H9 (cell line): ENCODE measurements at regions not wholly inside any gene's neighbourhood (a gene's known extent, or its start where the extent isn't known, plus 50 kb on each side); places are given as distances from the start of the nearest gene placed in this dataset.

Source experiments
- DNase-seq: peaks from one replicate; pipeline ENCODE4 v3.0.0-alpha.2; 2017
- H2AFZ ChIP-seq: one replicate; pipeline ENCODE4 v1.6.1; 2013; ENCODE audit warnings: mild to moderate bottlenecking, low read length, control low read depth, moderate library complexity
- H2AK5ac ChIP-seq: 2 replicates; pipeline ENCODE4 v1.6.1; 2013; ENCODE audit warnings: low read length, control low read depth, mixed read lengths; ENCODE audit not compliant: insufficient read length
- H2BK120ac ChIP-seq: one replicate; pipeline ENCODE4 v1.6.1; 2013; ENCODE audit warnings: low read depth, mild to moderate bottlenecking, low read length, control low read depth, inconsistent platforms; ENCODE audit not compliant: poor library complexity, severe bottlenecking
- H2BK12ac ChIP-seq: 2 replicates; pipeline ENCODE4 v1.6.1; 2013; ENCODE audit warnings: low read length, control low read depth, mixed read lengths, low read depth; ENCODE audit not compliant: insufficient read length
- H2BK15ac ChIP-seq: 2 replicates; pipeline ENCODE4 v1.6.1; 2013; ENCODE audit warnings: low read depth, low read length, control low read depth
- H2BK20ac ChIP-seq: one replicate; pipeline ENCODE4 v1.6.1; 2013; ENCODE audit warnings: low read depth, mild to moderate bottlenecking, low read length, control low read depth, inconsistent platforms; ENCODE audit not compliant: poor library complexity, severe bottlenecking
- H2BK5ac ChIP-seq: 2 replicates; pipeline ENCODE4 v1.6.1; 2013; ENCODE audit warnings: low read length, control low read depth, mixed read lengths; ENCODE audit not compliant: insufficient read length
- H3K14ac ChIP-seq: 2 replicates; pipeline ENCODE4 v1.6.1; 2013; ENCODE audit warnings: low read length, control low read depth; ENCODE audit not compliant: insufficient read depth
- H3K18ac ChIP-seq: 2 replicates; pipeline ENCODE4 v1.6.1; 2013; ENCODE audit warnings: low read depth, mild to moderate bottlenecking, mixed read lengths, low read length, control low read depth; ENCODE audit not compliant: insufficient read length
- H3K23ac ChIP-seq: 2 replicates; pipeline ENCODE4 v1.6.1; 2013; ENCODE audit warnings: low read length, control low read depth, mixed read lengths, low read depth; ENCODE audit not compliant: insufficient read length
- H3K23me2 ChIP-seq: 2 replicates; pipeline ENCODE4 v1.6.1; 2013; ENCODE audit warnings: low read depth, mild to moderate bottlenecking, mixed read lengths, low read length, control low read depth; ENCODE audit not compliant: insufficient read length, poor library complexity, severe bottlenecking
- H3K27ac ChIP-seq: 2 replicates; pipeline ENCODE4 v1.5.1; 2013; ENCODE audit warnings: low read length, control low read depth, mixed read lengths, low read depth; ENCODE audit not compliant: insufficient read length
- H3K27me3 ChIP-seq: 2 replicates; pipeline ENCODE4 v1.6.1; 2013; ENCODE audit warnings: low read length, control low read depth, inconsistent platforms; ENCODE audit not compliant: insufficient read depth
- H3K4ac ChIP-seq: 2 replicates; pipeline ENCODE4 v1.6.1; 2013; ENCODE audit warnings: low read depth, mild to moderate bottlenecking, control low read depth, inconsistent platforms, low read length, moderate library complexity
- H3K4me1 ChIP-seq: 2 replicates; pipeline ENCODE4 v1.6.1; 2013; ENCODE audit warnings: low read length, control low read depth, inconsistent platforms; ENCODE audit not compliant: insufficient read depth
- H3K4me2 ChIP-seq: 2 replicates; pipeline ENCODE4 v1.6.1; 2013; ENCODE audit warnings: low read length, control low read depth, mixed read lengths; ENCODE audit not compliant: insufficient read length, insufficient read depth
- H3K56ac ChIP-seq: 2 replicates; pipeline ENCODE4 v1.6.1; 2013; ENCODE audit warnings: low read depth, mild to moderate bottlenecking, mixed read lengths, low read length, control low read depth; ENCODE audit not compliant: insufficient read length
- H3K79me1 ChIP-seq: 2 replicates; pipeline ENCODE4 v1.6.1; 2013; ENCODE audit warnings: low read depth, mild to moderate bottlenecking, moderate library complexity, low read length, control low read depth, inconsistent platforms; ENCODE audit not compliant: insufficient read depth, poor library complexity, severe bottlenecking
- H3K79me2 ChIP-seq: 2 replicates; pipeline ENCODE4 v1.6.1; 2013; ENCODE audit warnings: low read length, control low read depth, inconsistent platforms; ENCODE audit not compliant: insufficient read depth
- H3K9ac ChIP-seq: 2 replicates; pipeline ENCODE4 v1.6.1; 2013; ENCODE audit warnings: low read length, control low read depth, mixed read lengths; ENCODE audit not compliant: insufficient read length; ENCODE audit errors: extremely low read depth
- H3K9me3 ChIP-seq: one replicate; pipeline ENCODE4 v1.6.1; 2013; ENCODE audit warnings: low read depth, low read length, inconsistent platforms; ENCODE audit not compliant: control insufficient read depth
- H3T11ph ChIP-seq: one replicate; pipeline ENCODE4 v1.6.1; 2013; ENCODE audit warnings: mild to moderate bottlenecking, low read length, control low read depth, inconsistent platforms
- H4K20me1 ChIP-seq: one replicate; pipeline ENCODE4 v1.6.1; 2013; ENCODE audit not compliant: control insufficient read depth, insufficient read length, insufficient read depth
- H4K5ac ChIP-seq: 2 replicates; pipeline ENCODE4 v1.6.1; 2013; ENCODE audit warnings: low read depth, mild to moderate bottlenecking, mixed read lengths, low read length, control low read depth; ENCODE audit not compliant: insufficient read length
- H4K8ac ChIP-seq: replicated peaks from 2 replicates; pipeline ENCODE4 v1.6.1; 2013; ENCODE audit warnings: low read length, control low read depth, mixed read lengths, low read depth; ENCODE audit not compliant: insufficient read length
- H4K91ac ChIP-seq: 2 replicates; pipeline ENCODE4 v1.6.1; 2013; ENCODE audit warnings: low read depth, mild to moderate bottlenecking, moderate library complexity, mixed read lengths, low read length, control low read depth; ENCODE audit not compliant: insufficient read length
- H3K27ac Mint-ChIP-seq, 3 experiments: 2 replicates in 2 of 3; 3 replicates in 1 of 3; pipeline ENCODE4 v1.8.0; 2020 to 2021; ENCODE audit warnings: mixed read lengths in 3 of 3, mild to moderate bottlenecking in 1 of 3, moderate library complexity in 1 of 3
- H3K27me3 Mint-ChIP-seq: 2 replicates; pipeline ENCODE4 v1.8.0; 2021; ENCODE audit warnings: low read depth, mild to moderate bottlenecking, moderate library complexity, mixed read lengths
- H3K36me3 Mint-ChIP-seq, 3 experiments: 2 replicates in 2 of 3; 3 replicates in 1 of 3; pipeline ENCODE4 v1.8.0; 2020 to 2021; ENCODE audit warnings: low read depth in 3 of 3, mixed read lengths in 3 of 3; ENCODE audit not compliant: insufficient read depth in 1 of 3
- H3K4me1 Mint-ChIP-seq, 2 experiments: 2 replicates each; pipeline ENCODE4 v1.8.0; 2020; ENCODE audit warnings: mixed read lengths in 2 of 2
- H3K4me3 Mint-ChIP-seq, 2 experiments: 2 replicates in 1 of 2; 3 replicates in 1 of 2; pipeline ENCODE4 v1.8.0; 2020 to 2021; ENCODE audit warnings: mild to moderate bottlenecking in 2 of 2, mixed read lengths in 2 of 2, moderate library complexity in 1 of 2
- H3K9me3 Mint-ChIP-seq, 2 experiments: 2 replicates in 1 of 2; 3 replicates in 1 of 2; pipeline ENCODE4 v1.8.0; 2020; ENCODE audit warnings: mild to moderate bottlenecking in 2 of 2, mixed read lengths in 2 of 2, moderate library complexity in 1 of 2
- WGBS: extraction: QIAGEN DNeasy Blood & Tissue Kit; methylation state at CpG from one replicate; pipeline ENCODE4 v1.1.7; 2013; ENCODE audit warnings: missing lambda C conversion rate, low lambda C conversion rate, mixed read lengths; ENCODE audit not compliant: insufficient read length; ENCODE audit errors: extremely low coverage; 5-methylcytosine and 5-hydroxymethylcytosine counted together
- TF ChIP-seq, protein P1 (sequence below): fragments of 200-600 bp; sonication (generic); conservative IDR thresholded peaks from 3 replicates; pipeline ENCODE4 v1.8.0; 2021; ENCODE audit warnings: antibody characterized with exemption, mild to moderate bottlenecking

DNA sequence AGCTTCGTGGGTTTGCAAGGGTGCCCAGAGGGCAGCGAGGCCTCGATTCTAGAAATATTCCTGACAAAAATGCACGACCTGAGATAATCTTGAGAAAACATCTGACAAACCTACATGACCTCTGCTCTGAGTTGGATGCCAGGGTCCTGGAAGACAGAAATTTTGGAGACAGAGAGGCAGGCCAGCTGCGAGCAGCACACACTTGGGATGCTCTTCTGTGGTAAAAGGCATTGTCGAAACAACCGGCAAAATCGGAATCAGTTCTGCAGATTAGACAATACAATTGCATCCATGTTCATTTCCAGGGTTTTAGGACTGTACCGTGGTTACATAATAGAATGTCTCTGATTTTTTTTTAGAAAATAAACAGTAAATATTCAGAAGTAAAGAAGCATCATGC is 74.2 kb downstream of the GADD45G start:
- no peak overlapping the region for H2BK15ac ChIP-seq
- peaks cover 61 to 69% of the 10 kb centered on the region in 2 experiments for H3K4me1 Mint-ChIP-seq

More for the DNA sequence above, 74.2 kb downstream of the GADD45G start:
- Histone ChIP-seq H2BK120ac (no peak overlapping the region), H2BK5ac (no peak overlapping the region), H3K23ac (no peak overlapping the region), H3K4me1 (peaks cover 16% of the 10 kb centered on the region), H3K79me1 (no peaks in the 10 kb centered on the region), H4K5ac (no peak overlapping the region), H2BK20ac (no peak overlapping the region), H3K27ac (peak overlapping the region; percentile 92), H2AFZ (no peak overlapping the region), H3K79me2 (no peaks in the 10 kb centered on the region), H4K8ac (no peak overlapping the region), H4K20me1 (no peaks in the 10 kb centered on the region), H3K18ac (peak overlapping the region; percentile 33), H3K4ac (no peak overlapping the region), H3K56ac (no peak overlapping the region), H3K9ac (no peak overlapping the region), H3T11ph (no peak overlapping the region), H3K4me2 (peak overlapping the region; percentile 45), H2AK5ac (no peak overlapping the region), H2BK12ac (no peak overlapping the region), H4K91ac (peak overlapping the region; percentile 6), H3K23me2 (no peaks in the 10 kb centered on the region), H3K27me3 (no peaks in the 10 kb centered on the region), H3K14ac (0 out of 2 replicates have a peak overlapping the region, but pooled peaks have one; percentile 8), H3K9me3 (peaks cover 8% of the 10 kb centered on the region)
- H3K9me3 Mint-ChIP-seq, result peaks cover 11 to 16% of the 10 kb centered on the region in 2 experiments; a peak in 4 of 5 replicates
- peak overlapping the region; percentile 90 to 99 (median 98); a peak in 6 of 7 replicates for H3K27ac Mint-ChIP-seq
- H3K36me3 Mint-ChIP-seq, result peaks cover 0 to 17% (median 3%) of the 10 kb centered on the region in 3 experiments; a peak in 3 of 7 replicates
- no CpG with 5 or more reads among the region's 9 CpGs for WGBS
- H3K27me3 Mint-ChIP-seq, result peaks cover 6% of the 10 kb centered on the region
- H3K4me3 Mint-ChIP-seq, result peak overlapping the region in 1 of 2 experiments; percentile 45; a peak in 1 of 5 replicates
- TF ChIP-seq, protein P1, sequence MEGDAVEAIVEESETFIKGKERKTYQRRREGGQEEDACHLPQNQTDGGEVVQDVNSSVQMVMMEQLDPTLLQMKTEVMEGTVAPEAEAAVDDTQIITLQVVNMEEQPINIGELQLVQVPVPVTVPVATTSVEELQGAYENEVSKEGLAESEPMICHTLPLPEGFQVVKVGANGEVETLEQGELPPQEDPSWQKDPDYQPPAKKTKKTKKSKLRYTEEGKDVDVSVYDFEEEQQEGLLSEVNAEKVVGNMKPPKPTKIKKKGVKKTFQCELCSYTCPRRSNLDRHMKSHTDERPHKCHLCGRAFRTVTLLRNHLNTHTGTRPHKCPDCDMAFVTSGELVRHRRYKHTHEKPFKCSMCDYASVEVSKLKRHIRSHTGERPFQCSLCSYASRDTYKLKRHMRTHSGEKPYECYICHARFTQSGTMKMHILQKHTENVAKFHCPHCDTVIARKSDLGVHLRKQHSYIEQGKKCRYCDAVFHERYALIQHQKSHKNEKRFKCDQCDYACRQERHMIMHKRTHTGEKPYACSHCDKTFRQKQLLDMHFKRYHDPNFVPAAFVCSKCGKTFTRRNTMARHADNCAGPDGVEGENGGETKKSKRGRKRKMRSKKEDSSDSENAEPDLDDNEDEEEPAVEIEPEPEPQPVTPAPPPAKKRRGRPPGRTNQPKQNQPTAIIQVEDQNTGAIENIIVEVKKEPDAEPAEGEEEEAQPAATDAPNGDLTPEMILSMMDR, result no peak
- no peak for DNase-seq
